HG03565 (cell line): ENCODE measurements at regions not wholly inside any gene's neighbourhood (a gene's known extent, or its start where the extent isn't known, plus 50 kb on each side); places are given as distances from the start of the nearest gene placed in this dataset.

Experiments used
- ATAC-seq: cut with Tn5 transposase; IDR thresholded peaks from one replicate; pipeline ENCODE4 v1.9.1; 2021; ENCODE audit warnings: mild to moderate bottlenecking, moderate library complexity; ENCODE audit not compliant: unreplicated experiment

GRCh38 chrX:65034668-65035445 lies 58.6 kb upstream of the ZC4H2 start, which contains the start of gene ZC3H12B:
TSS of gene ZC3H12B (plus strand) at chrX:65034826.
- ATAC-seq: peak; percentile 96

- ATAC-seq: no peak
These were observed 58.0 kb upstream of the ZC4H2 start for GRCh38 chrX:65034292-65034667.
